B cell (primary cell): ENCODE measurements at regions not wholly inside any gene's neighbourhood (a gene's known extent, or its start where the extent isn't known, plus 50 kb on each side); places are given as distances from the start of the nearest gene placed in this dataset.

Experiments used
- ATAC-seq: fragments of 200-7000 bp; cut with Tn5 transposase; one replicate; pipeline ENCODE4 v1.10.0; 2021; ENCODE audit warnings: low read depth, mild to moderate bottlenecking, moderate number of reproducible peaks, moderate library complexity
- CTCF ChIA-PET: fragments of 350-600 bp; sonication (Branson Sonifier 250); formaldehyde crosslinking; loops from one replicate; lab custom pipeline; 2021; ENCODE audit warnings: antibody characterized with exemption, inconsistent platforms; lab: Charles Lee
- POLR2A ChIA-PET: fragments of 350-600 bp; sonication (Branson Sonifier 250); formaldehyde crosslinking; loops from one replicate; lab custom pipeline; 2021; ENCODE audit warnings: antibody characterized with exemption; lab: Charles Lee
- DNase-seq: peaks from one replicate; pipeline ENCODE4 v3.0.0; 2013
- H2AFZ ChIP-seq: 2 replicates; pipeline ENCODE4 v1.6.1; 2012; ENCODE audit warnings: mild to moderate bottlenecking, low read depth, low read length; ENCODE audit not compliant: insufficient read depth, poor library complexity, severe bottlenecking
- H3K27ac ChIP-seq, 2 donors: 1 replicate in 1 of 2; 2 replicates in 1 of 2; pipeline ENCODE4 v1.5.1; 2012 to 2013; ENCODE audit warnings: low read length in 2 of 2, mild to moderate bottlenecking in 2 of 2, moderate library complexity in 1 of 2
- H3K27me3 ChIP-seq, 4 experiments: fragments of 200-600 bp in 1 of 4; sonication (generic) in 1 of 4; replicated peaks in 1 of 4; 1 replicate in 2 of 4; 2 replicates in 2 of 4; pipeline versions ENCODE4 v1.6.1 to v1.7.0; 2013 to 2016; ENCODE audit warnings: low read length in 3 of 4, mild to moderate bottlenecking in 2 of 4, mixed read lengths in 1 of 4, moderate library complexity in 1 of 4; ENCODE audit not compliant: insufficient read depth in 4 of 4, control insufficient read depth in 3 of 4; ENCODE audit errors: control extremely low read depth in 1 of 4
- H3K36me3 ChIP-seq, 2 experiments: replicated peaks in 1 of 2; 1 replicate in 1 of 2; 2 replicates in 1 of 2; pipeline versions ENCODE4 v1.6.1 to v1.7.1; 2013; ENCODE audit warnings: low read length in 1 of 2; ENCODE audit not compliant: insufficient read depth in 2 of 2, control insufficient read depth in 1 of 2; ENCODE audit errors: control extremely low read depth in 1 of 2, extremely low read depth in 1 of 2
- H3K4me1 ChIP-seq, 2 donors: fragments of 200-600 bp in 1 of 2; sonication (generic) in 1 of 2; 1 replicate in 1 of 2; 2 replicates in 1 of 2; pipeline versions ENCODE4 v1.5.1 to v1.6.1; 2013 to 2017; ENCODE audit warnings: low read length in 2 of 2; ENCODE audit not compliant: control insufficient read depth in 2 of 2, insufficient read depth in 2 of 2
- H3K4me2 ChIP-seq: replicated peaks from 2 replicates; pipeline ENCODE3; 2012; ENCODE audit warnings: mild to moderate bottlenecking, low read depth, low read length; ENCODE audit not compliant: poor library complexity, severe bottlenecking
- H3K4me3 ChIP-seq, 5 experiments: fragments of 200-600 bp in 1 of 5; sonication (generic) in 1 of 5; 1 replicate in 3 of 5; 2 replicates in 2 of 5; pipeline versions ENCODE4 v1.5.1 to v1.7.0; 2011 to 2016; ENCODE audit warnings: low read length in 4 of 5, mild to moderate bottlenecking in 4 of 5, low read depth in 2 of 5, control low read depth in 1 of 5, moderate library complexity in 1 of 5; ENCODE audit not compliant: insufficient read depth in 1 of 5; ENCODE audit errors: control extremely low read depth in 1 of 5, extremely low read depth in 1 of 5
- H3K79me2 ChIP-seq: fragments of 200-600 bp; sonication (generic); one replicate; pipeline ENCODE4 v1.6.0; 2016; ENCODE audit warnings: low read length; ENCODE audit not compliant: control insufficient read depth, insufficient read depth
- H3K9ac ChIP-seq: fragments of 200-600 bp; sonication (generic); 2 replicates; pipeline ENCODE4 v1.6.1; 2017; ENCODE audit warnings: mild to moderate bottlenecking, low read length, moderate library complexity
- H3K9me3 ChIP-seq, 3 donors: one replicate each; pipeline versions ENCODE4 v1.6.1 to v1.7.1; 2013; ENCODE audit warnings: low read length in 2 of 3; ENCODE audit not compliant: control insufficient read depth in 2 of 3, insufficient read depth in 1 of 3; ENCODE audit errors: control extremely low read depth in 1 of 3
- H4K20me1 ChIP-seq: 2 replicates; pipeline ENCODE4 v1.6.0; 2012; ENCODE audit warnings: mild to moderate bottlenecking, low read length; ENCODE audit not compliant: insufficient read depth, control insufficient read depth, poor library complexity, severe bottlenecking
- H3K27ac Mint-ChIP-seq: one replicate; pipeline ENCODE4 v1.8.0; 2021; ENCODE audit warnings: mixed read lengths
- H3K27me3 Mint-ChIP-seq: one replicate; pipeline ENCODE4 v1.8.0; 2021; ENCODE audit warnings: mixed read lengths
- H3K4me1 Mint-ChIP-seq: one replicate; pipeline ENCODE4 v1.8.0; 2021; ENCODE audit warnings: mixed read lengths
- H3K4me3 Mint-ChIP-seq: one replicate; pipeline ENCODE4 v1.8.0; 2021; ENCODE audit warnings: mixed read lengths
- H3K9me3 Mint-ChIP-seq: one replicate; pipeline ENCODE4 v1.8.0; 2022; ENCODE audit warnings: mixed read lengths; ENCODE audit not compliant: insufficient read depth
- CTCF ChIP-seq: fragments of 200-600 bp; IDR thresholded peaks from one replicate; pipeline ENCODE4 v1.8.0; 2022; ENCODE audit warnings: antibody characterized with exemption, mild to moderate bottlenecking
- EZH2 ChIP-seq: IDR thresholded peaks from 2 replicates; pipeline ENCODE4 v1.6.1; 2012; ENCODE audit warnings: borderline replicate concordance, low read depth, mild to moderate bottlenecking, moderate library complexity, low read length; ENCODE audit not compliant: insufficient read depth, poor library complexity, severe bottlenecking
- WGBS: methylation state at CpG from one replicate; pipeline ENCODE4 v1.1.5; 2013; ENCODE audit warnings: missing lambda C conversion rate; ENCODE audit not compliant: insufficient coverage; 5-methylcytosine and 5-hydroxymethylcytosine counted together
- intact Hi-C: fragments of 100-400 bp; cut with micrococcal nuclease; formaldehyde crosslinking; loops from one replicate; pipeline ENCODE4 v1.10.0; 2022

- H3K4me1 Mint-ChIP-seq: peaks cover 4% of the 10 kb centered on the region
- no peak overlapping the region for H2AFZ ChIP-seq
- no peaks in the 10 kb centered on the region for H3K79me2 ChIP-seq
- TF ChIP-seq EZH2 (no peak), CTCF (no peak)
- H3K36me3 ChIP-seq: no peaks in the 10 kb centered on the region
- H4K20me1 ChIP-seq: no peaks in the 10 kb centered on the region
- no peak for DNase-seq
- H3K27me3 Mint-ChIP-seq: peaks cover 14% of the 10 kb centered on the region
- POLR2A ChIA-PET: no interaction called here
- CTCF ChIA-PET: no interaction called here
- H3K27me3 ChIP-seq: no peaks in the 10 kb centered on the region
- no peaks in the 10 kb centered on the region for H3K9me3 ChIP-seq
- no peak for ATAC-seq
- no peak overlapping the region for H3K27ac ChIP-seq
- H3K4me3 ChIP-seq: no peak overlapping the region
- no peak overlapping the region for H3K9ac ChIP-seq
- no peak overlapping the region for H3K4me2 ChIP-seq
- no peak overlapping the region for H3K4me3 Mint-ChIP-seq
- no peaks in the 10 kb centered on the region for H3K4me1 ChIP-seq
- intact Hi-C loops: no loop called here
- H3K27ac Mint-ChIP-seq: no peak overlapping the region
- 100% methylated on average over 1 of the region's 1 CpG for WGBS
- H3K9me3 Mint-ChIP-seq: peaks cover 3% of the 10 kb centered on the region
Measured at GRCh38 chr21:35303085-35303484, 254.0 kb upstream of the RUNX1 start.

GRCh38 chr21:35298757-35299156, 249.7 kb upstream of the RUNX1 start:
- CTCF ChIA-PET: no interaction called here
- no peak for DNase-seq
- no peak overlapping the region for H3K9ac ChIP-seq
- intact Hi-C loops: no loop called here
- no peak overlapping the region for H3K4me3 ChIP-seq
- no peak overlapping the region for H2AFZ ChIP-seq
- no peaks in the 10 kb centered on the region for H3K27me3 ChIP-seq
- 65% methylated on average over 2 of the region's 3 CpGs for WGBS
- no peak overlapping the region for H3K4me2 ChIP-seq
- H3K27me3 Mint-ChIP-seq: peaks cover 17% of the 10 kb centered on the region
- no peak overlapping the region for H3K27ac Mint-ChIP-seq
- no peaks in the 10 kb centered on the region for H3K4me1 Mint-ChIP-seq
- no peak overlapping the region for H3K27ac ChIP-seq
- peaks cover 3% of the 10 kb centered on the region for H3K9me3 Mint-ChIP-seq
- no peaks in the 10 kb centered on the region for H4K20me1 ChIP-seq
- POLR2A ChIA-PET: no interaction called here
- no peak for ATAC-seq
- H3K4me1 ChIP-seq: no peaks in the 10 kb centered on the region
- H3K9me3 ChIP-seq: no peaks in the 10 kb centered on the region
- H3K36me3 ChIP-seq: no peaks in the 10 kb centered on the region
- H3K79me2 ChIP-seq: no peaks in the 10 kb centered on the region
- TF ChIP-seq CTCF: no peak
- no peak for TF ChIP-seq EZH2
- no peak overlapping the region for H3K4me3 Mint-ChIP-seq
